ENCODE measurements at regions not wholly inside any gene's neighbourhood (a gene's known extent, or its start where the extent isn't known, plus 50 kb on each side); places are given as distances from the start of the nearest gene placed in this dataset.

- TF ChIP-seq POLR2A (IDR thresholded peaks at IDR 0.05) (no peak), CTCF (IDR thresholded peaks at IDR 0.05) (no peak)
Measured at GRCh38 chr4:67342291-67342690, 203.0 kb downstream of the CENPC start.

Measured in uterus (tissue), 2 donors.